ENCODE measurements at regions not wholly inside any gene's neighbourhood (a gene's known extent, or its start where the extent isn't known, plus 50 kb on each side); places are given as distances from the start of the nearest gene placed in this dataset.

DNA sequence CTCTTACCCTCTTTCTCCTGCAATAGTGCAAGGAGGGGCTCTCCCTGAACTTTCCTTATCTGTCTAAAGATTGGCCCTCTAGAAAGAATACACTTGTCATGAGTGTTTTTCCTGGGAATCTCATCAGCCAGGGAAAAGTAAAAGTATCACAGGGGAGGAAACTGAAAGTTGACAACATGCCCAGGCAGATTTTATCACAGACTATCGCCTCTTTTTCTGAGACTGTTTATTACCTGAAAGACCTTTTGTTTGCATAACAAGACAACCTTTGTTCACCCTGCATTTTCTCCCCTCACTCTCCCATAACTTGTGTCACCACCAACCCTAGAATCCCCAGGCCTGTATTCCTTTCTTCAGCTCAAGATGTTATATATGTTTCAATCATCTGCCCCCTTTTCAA is 794.7 kb upstream of the ADAMTS5 start:
- TF ChIP-seq, protein P1, sequence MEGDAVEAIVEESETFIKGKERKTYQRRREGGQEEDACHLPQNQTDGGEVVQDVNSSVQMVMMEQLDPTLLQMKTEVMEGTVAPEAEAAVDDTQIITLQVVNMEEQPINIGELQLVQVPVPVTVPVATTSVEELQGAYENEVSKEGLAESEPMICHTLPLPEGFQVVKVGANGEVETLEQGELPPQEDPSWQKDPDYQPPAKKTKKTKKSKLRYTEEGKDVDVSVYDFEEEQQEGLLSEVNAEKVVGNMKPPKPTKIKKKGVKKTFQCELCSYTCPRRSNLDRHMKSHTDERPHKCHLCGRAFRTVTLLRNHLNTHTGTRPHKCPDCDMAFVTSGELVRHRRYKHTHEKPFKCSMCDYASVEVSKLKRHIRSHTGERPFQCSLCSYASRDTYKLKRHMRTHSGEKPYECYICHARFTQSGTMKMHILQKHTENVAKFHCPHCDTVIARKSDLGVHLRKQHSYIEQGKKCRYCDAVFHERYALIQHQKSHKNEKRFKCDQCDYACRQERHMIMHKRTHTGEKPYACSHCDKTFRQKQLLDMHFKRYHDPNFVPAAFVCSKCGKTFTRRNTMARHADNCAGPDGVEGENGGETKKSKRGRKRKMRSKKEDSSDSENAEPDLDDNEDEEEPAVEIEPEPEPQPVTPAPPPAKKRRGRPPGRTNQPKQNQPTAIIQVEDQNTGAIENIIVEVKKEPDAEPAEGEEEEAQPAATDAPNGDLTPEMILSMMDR (conservative IDR thresholded peaks at IDR 0.05): no peak
- no peak for TF ChIP-seq ZFX (IDR thresholded peaks at IDR 0.05)
